ENCODE measurements at regions not wholly inside any gene's neighbourhood (a gene's known extent, or its start where the extent isn't known, plus 50 kb on each side); places are given as distances from the start of the nearest gene placed in this dataset.

- no peaks in the 10 kb centered on the region for H3K27me3 ChIP-seq (ENCODE audit: insufficient read depth, poor library complexity, severe bottlenecking)
- DNase-seq (ENCODE audit: low read depth in 1 of 2, low spot score in 1 of 2) = no peak
- TF ChIP-seq GABPA (IDR thresholded peaks at IDR 0.05; ENCODE audit: low read depth) (no peak), SPI1 (IDR thresholded peaks at IDR 0.05; ENCODE audit: borderline replicate concordance, low read depth) (no peak), POLR2AphosphoS5 (IDR thresholded peaks at IDR 0.05; ENCODE audit: low read depth) (no peak)
- TF ChIP-seq, protein P1, sequence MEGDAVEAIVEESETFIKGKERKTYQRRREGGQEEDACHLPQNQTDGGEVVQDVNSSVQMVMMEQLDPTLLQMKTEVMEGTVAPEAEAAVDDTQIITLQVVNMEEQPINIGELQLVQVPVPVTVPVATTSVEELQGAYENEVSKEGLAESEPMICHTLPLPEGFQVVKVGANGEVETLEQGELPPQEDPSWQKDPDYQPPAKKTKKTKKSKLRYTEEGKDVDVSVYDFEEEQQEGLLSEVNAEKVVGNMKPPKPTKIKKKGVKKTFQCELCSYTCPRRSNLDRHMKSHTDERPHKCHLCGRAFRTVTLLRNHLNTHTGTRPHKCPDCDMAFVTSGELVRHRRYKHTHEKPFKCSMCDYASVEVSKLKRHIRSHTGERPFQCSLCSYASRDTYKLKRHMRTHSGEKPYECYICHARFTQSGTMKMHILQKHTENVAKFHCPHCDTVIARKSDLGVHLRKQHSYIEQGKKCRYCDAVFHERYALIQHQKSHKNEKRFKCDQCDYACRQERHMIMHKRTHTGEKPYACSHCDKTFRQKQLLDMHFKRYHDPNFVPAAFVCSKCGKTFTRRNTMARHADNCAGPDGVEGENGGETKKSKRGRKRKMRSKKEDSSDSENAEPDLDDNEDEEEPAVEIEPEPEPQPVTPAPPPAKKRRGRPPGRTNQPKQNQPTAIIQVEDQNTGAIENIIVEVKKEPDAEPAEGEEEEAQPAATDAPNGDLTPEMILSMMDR (IDR thresholded peaks at IDR 0.05; ENCODE audit: insufficient read depth, low read length) = no peak
- TF ChIP-seq, protein P2, sequence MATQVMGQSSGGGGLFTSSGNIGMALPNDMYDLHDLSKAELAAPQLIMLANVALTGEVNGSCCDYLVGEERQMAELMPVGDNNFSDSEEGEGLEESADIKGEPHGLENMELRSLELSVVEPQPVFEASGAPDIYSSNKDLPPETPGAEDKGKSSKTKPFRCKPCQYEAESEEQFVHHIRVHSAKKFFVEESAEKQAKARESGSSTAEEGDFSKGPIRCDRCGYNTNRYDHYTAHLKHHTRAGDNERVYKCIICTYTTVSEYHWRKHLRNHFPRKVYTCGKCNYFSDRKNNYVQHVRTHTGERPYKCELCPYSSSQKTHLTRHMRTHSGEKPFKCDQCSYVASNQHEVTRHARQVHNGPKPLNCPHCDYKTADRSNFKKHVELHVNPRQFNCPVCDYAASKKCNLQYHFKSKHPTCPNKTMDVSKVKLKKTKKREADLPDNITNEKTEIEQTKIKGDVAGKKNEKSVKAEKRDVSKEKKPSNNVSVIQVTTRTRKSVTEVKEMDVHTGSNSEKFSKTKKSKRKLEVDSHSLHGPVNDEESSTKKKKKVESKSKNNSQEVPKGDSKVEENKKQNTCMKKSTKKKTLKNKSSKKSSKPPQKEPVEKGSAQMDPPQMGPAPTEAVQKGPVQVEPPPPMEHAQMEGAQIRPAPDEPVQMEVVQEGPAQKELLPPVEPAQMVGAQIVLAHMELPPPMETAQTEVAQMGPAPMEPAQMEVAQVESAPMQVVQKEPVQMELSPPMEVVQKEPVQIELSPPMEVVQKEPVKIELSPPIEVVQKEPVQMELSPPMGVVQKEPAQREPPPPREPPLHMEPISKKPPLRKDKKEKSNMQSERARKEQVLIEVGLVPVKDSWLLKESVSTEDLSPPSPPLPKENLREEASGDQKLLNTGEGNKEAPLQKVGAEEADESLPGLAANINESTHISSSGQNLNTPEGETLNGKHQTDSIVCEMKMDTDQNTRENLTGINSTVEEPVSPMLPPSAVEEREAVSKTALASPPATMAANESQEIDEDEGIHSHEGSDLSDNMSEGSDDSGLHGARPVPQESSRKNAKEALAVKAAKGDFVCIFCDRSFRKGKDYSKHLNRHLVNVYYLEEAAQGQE (IDR thresholded peaks at IDR 0.05; ENCODE audit: insufficient replicate concordance, low read depth) = no peak
- no peak overlapping the region for H3K4me3 ChIP-seq (replicated peaks; ENCODE audit: insufficient read depth, low read length)
- H3K27ac ChIP-seq (replicated peaks) = no peak overlapping the region
These were observed 379.1 kb downstream of the SLITRK6 start for GRCh38 chr13:85420136-85420535.

DNA sequence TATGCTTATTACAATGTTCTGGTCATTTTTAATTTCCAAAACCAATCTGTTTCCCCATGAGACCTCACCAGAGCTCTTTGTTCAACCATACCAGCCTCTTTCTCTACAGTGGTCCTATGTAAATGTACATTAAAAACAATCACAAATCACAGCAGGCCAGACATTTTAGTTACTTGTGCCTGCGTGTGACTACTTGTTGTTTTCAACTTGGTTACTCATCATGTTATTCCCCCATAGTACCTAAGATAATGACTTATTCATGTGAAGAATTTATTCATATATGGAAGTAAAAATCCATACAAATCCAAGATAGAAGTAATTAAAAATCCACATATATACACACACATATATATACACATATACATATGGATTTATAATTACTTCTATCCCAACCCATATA, 379.6 kb downstream of the SLITRK6 start:
- no peak overlapping the region for H3K27ac ChIP-seq (replicated peaks)
- no peak for DNase-seq (ENCODE audit: low read depth in 1 of 2, low spot score in 1 of 2)
- TF ChIP-seq SPI1 (IDR thresholded peaks at IDR 0.05; ENCODE audit: borderline replicate concordance, low read depth) = no peak
- TF ChIP-seq, protein P1 (IDR thresholded peaks at IDR 0.05; ENCODE audit: insufficient read depth, low read length) = no peak
- TF ChIP-seq GABPA (IDR thresholded peaks at IDR 0.05; ENCODE audit: low read depth) = no peak
- TF ChIP-seq POLR2AphosphoS5 (IDR thresholded peaks at IDR 0.05; ENCODE audit: low read depth) = no peak
- TF ChIP-seq, protein P2 (IDR thresholded peaks at IDR 0.05; ENCODE audit: insufficient replicate concordance, low read depth) = no peak
- H3K27me3 ChIP-seq (ENCODE audit: insufficient read depth, poor library complexity, severe bottlenecking) = no peaks in the 10 kb centered on the region
- H3K4me3 ChIP-seq (replicated peaks; ENCODE audit: insufficient read depth, low read length) = no peak overlapping the region

DNA sequence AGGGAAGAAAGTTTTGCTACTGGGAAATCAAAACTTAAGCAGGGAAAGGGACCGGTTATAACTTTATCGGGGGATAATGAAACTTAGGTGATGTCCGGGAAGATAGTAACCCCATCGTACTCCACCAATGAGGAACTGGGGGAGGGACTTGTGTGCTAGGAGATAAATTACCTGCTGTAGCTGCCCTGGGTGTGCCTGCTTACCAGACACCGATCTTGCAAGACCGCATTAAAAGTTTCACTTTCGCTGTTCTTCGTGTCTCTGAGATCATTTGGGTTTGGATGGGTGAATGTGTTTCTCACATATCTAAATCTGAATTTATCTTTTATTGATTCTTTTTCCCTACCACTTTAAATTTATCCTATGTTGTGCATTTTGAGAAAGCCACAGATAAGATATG, 381.4 kb downstream of the SLITRK6 start:
- Histone ChIP-seq H3K4me3 (replicated peaks; ENCODE audit: insufficient read depth, low read length) (no peak overlapping the region), H3K27ac (replicated peaks) (no peak overlapping the region), H3K27me3 (ENCODE audit: insufficient read depth, poor library complexity, severe bottlenecking) (no peaks in the 10 kb centered on the region)
- TF ChIP-seq GABPA (IDR thresholded peaks at IDR 0.05; ENCODE audit: low read depth) (no peak), POLR2AphosphoS5 (IDR thresholded peaks at IDR 0.05; ENCODE audit: low read depth) (no peak), SPI1 (IDR thresholded peaks at IDR 0.05; ENCODE audit: borderline replicate concordance, low read depth) (no peak)
- TF ChIP-seq, protein P2 (IDR thresholded peaks at IDR 0.05; ENCODE audit: insufficient replicate concordance, low read depth) = no peak
- TF ChIP-seq, protein P1 (IDR thresholded peaks at IDR 0.05; ENCODE audit: insufficient read depth, low read length) = no peak
- no peak for DNase-seq (ENCODE audit: low read depth in 1 of 2, low spot score in 1 of 2)
